ENCODE measurements at regions not wholly inside any gene's neighbourhood (a gene's known extent, or its start where the extent isn't known, plus 50 kb on each side); places are given as distances from the start of the nearest gene placed in this dataset.

GRCh38 chr20:47854687-47855212, 69.5 kb upstream of the SULF2 start:
- TF ChIP-seq CTCF (IDR thresholded peaks at IDR 0.05), result no peak
- TF ChIP-seq POLR2A (IDR thresholded peaks at IDR 0.05), result no peak
